ENCODE measurements at regions not wholly inside any gene's neighbourhood (a gene's known extent, or its start where the extent isn't known, plus 50 kb on each side); places are given as distances from the start of the nearest gene placed in this dataset.
"Not testable (repeated sequence)": the region's sequence is repeated elsewhere in the genome, so short reads cannot be mapped to it uniquely, and the experiment has no call there.

GRCh38 chr6:47425724-47426123 is 51.9 kb upstream of the CD2AP start:
- not testable (repeated sequence) for DNase-seq; H3K27ac ChIP-seq (ENCODE audit: low read length)
- WGBS (ENCODE audit: insufficient coverage, low lambda C conversion rate) = no CpG with 5 or more reads among the region's 3 CpGs

GRCh38 chr6:47426524-47427302 is 50.9 kb upstream of the CD2AP start:
- Histone ChIP-seq H3K9me3 (ENCODE audit: control insufficient read depth, low read depth, low read length) (peaks cover 7% of the 10 kb centered on the region), H3K36me3 (ENCODE audit: control insufficient read depth, insufficient read depth, low read length) (no peaks in the 10 kb centered on the region), H3K27me3 (ENCODE audit: control insufficient read depth, insufficient read depth, low read length) (no peaks in the 10 kb centered on the region), H3K4me1 (ENCODE audit: control insufficient read depth, insufficient read depth, low read length) (no peaks in the 10 kb centered on the region), H3K4me3 (ENCODE audit: low read length) (no peak overlapping the region), H3K27ac (ENCODE audit: low read length) (no peak overlapping the region)
- WGBS (ENCODE audit: insufficient coverage, low lambda C conversion rate) = 100% methylated on average over 1 of the region's 2 CpGs
- no peak for DNase-seq

More at GRCh38 chr6:47425724-47426123, 51.9 kb upstream of the CD2AP start:
- H3K36me3 ChIP-seq (ENCODE audit: control insufficient read depth, insufficient read depth, low read length); H3K4me1 ChIP-seq (ENCODE audit: control insufficient read depth, insufficient read depth, low read length); H3K9me3 ChIP-seq (ENCODE audit: control insufficient read depth, low read depth, low read length); H3K4me3 ChIP-seq (ENCODE audit: low read length); H3K27me3 ChIP-seq (ENCODE audit: control insufficient read depth, insufficient read depth, low read length): not testable (repeated sequence)

GRCh38 chr6:47427680-47428079 is 49.9 kb upstream of the CD2AP start:
- no peaks in the 10 kb centered on the region for H3K36me3 ChIP-seq (ENCODE audit: control insufficient read depth, insufficient read depth, low read length)
- peak overlapping the region; percentile 16 for H3K27ac ChIP-seq (ENCODE audit: low read length)
- peak in 1 of 2 donors; percentile 74 for DNase-seq
- H3K4me1 ChIP-seq (ENCODE audit: control insufficient read depth, insufficient read depth, low read length) = no peaks in the 10 kb centered on the region
- H3K4me3 ChIP-seq (ENCODE audit: low read length) = no peak overlapping the region
- peaks cover 7% of the 10 kb centered on the region for H3K9me3 ChIP-seq (ENCODE audit: control insufficient read depth, low read depth, low read length)
- H3K27me3 ChIP-seq (ENCODE audit: control insufficient read depth, insufficient read depth, low read length) = no peaks in the 10 kb centered on the region
